H9 (cell line): ENCODE measurements at regions not wholly inside any gene's neighbourhood (a gene's known extent, or its start where the extent isn't known, plus 50 kb on each side); places are given as distances from the start of the nearest gene placed in this dataset.

Experiments
- DNase-seq: peaks from one replicate; pipeline ENCODE4 v3.0.0-alpha.2; 2017
- H2AFZ ChIP-seq: one replicate; pipeline ENCODE4 v1.6.1; 2013; ENCODE audit warnings: mild to moderate bottlenecking, low read length, control low read depth, moderate library complexity
- H2AK5ac ChIP-seq: 2 replicates; pipeline ENCODE4 v1.6.1; 2013; ENCODE audit warnings: low read length, control low read depth, mixed read lengths; ENCODE audit not compliant: insufficient read length
- H2BK120ac ChIP-seq: one replicate; pipeline ENCODE4 v1.6.1; 2013; ENCODE audit warnings: low read depth, mild to moderate bottlenecking, low read length, control low read depth, inconsistent platforms; ENCODE audit not compliant: poor library complexity, severe bottlenecking
- H2BK12ac ChIP-seq: 2 replicates; pipeline ENCODE4 v1.6.1; 2013; ENCODE audit warnings: low read length, control low read depth, mixed read lengths, low read depth; ENCODE audit not compliant: insufficient read length
- H2BK15ac ChIP-seq: 2 replicates; pipeline ENCODE4 v1.6.1; 2013; ENCODE audit warnings: low read depth, low read length, control low read depth
- H2BK20ac ChIP-seq: one replicate; pipeline ENCODE4 v1.6.1; 2013; ENCODE audit warnings: low read depth, mild to moderate bottlenecking, low read length, control low read depth, inconsistent platforms; ENCODE audit not compliant: poor library complexity, severe bottlenecking
- H2BK5ac ChIP-seq: 2 replicates; pipeline ENCODE4 v1.6.1; 2013; ENCODE audit warnings: low read length, control low read depth, mixed read lengths; ENCODE audit not compliant: insufficient read length
- H3K14ac ChIP-seq: 2 replicates; pipeline ENCODE4 v1.6.1; 2013; ENCODE audit warnings: low read length, control low read depth; ENCODE audit not compliant: insufficient read depth
- H3K18ac ChIP-seq: 2 replicates; pipeline ENCODE4 v1.6.1; 2013; ENCODE audit warnings: low read depth, mild to moderate bottlenecking, mixed read lengths, low read length, control low read depth; ENCODE audit not compliant: insufficient read length
- H3K23ac ChIP-seq: 2 replicates; pipeline ENCODE4 v1.6.1; 2013; ENCODE audit warnings: low read length, control low read depth, mixed read lengths, low read depth; ENCODE audit not compliant: insufficient read length
- H3K23me2 ChIP-seq: 2 replicates; pipeline ENCODE4 v1.6.1; 2013; ENCODE audit warnings: low read depth, mild to moderate bottlenecking, mixed read lengths, low read length, control low read depth; ENCODE audit not compliant: insufficient read length, poor library complexity, severe bottlenecking
- H3K27ac ChIP-seq: 2 replicates; pipeline ENCODE4 v1.5.1; 2013; ENCODE audit warnings: low read length, control low read depth, mixed read lengths, low read depth; ENCODE audit not compliant: insufficient read length
- H3K27me3 ChIP-seq: 2 replicates; pipeline ENCODE4 v1.6.1; 2013; ENCODE audit warnings: low read length, control low read depth, inconsistent platforms; ENCODE audit not compliant: insufficient read depth
- H3K4ac ChIP-seq: 2 replicates; pipeline ENCODE4 v1.6.1; 2013; ENCODE audit warnings: low read depth, mild to moderate bottlenecking, control low read depth, inconsistent platforms, low read length, moderate library complexity
- H3K4me1 ChIP-seq: 2 replicates; pipeline ENCODE4 v1.6.1; 2013; ENCODE audit warnings: low read length, control low read depth, inconsistent platforms; ENCODE audit not compliant: insufficient read depth
- H3K4me2 ChIP-seq: 2 replicates; pipeline ENCODE4 v1.6.1; 2013; ENCODE audit warnings: low read length, control low read depth, mixed read lengths; ENCODE audit not compliant: insufficient read length, insufficient read depth
- H3K56ac ChIP-seq: 2 replicates; pipeline ENCODE4 v1.6.1; 2013; ENCODE audit warnings: low read depth, mild to moderate bottlenecking, mixed read lengths, low read length, control low read depth; ENCODE audit not compliant: insufficient read length
- H3K79me1 ChIP-seq: 2 replicates; pipeline ENCODE4 v1.6.1; 2013; ENCODE audit warnings: low read depth, mild to moderate bottlenecking, moderate library complexity, low read length, control low read depth, inconsistent platforms; ENCODE audit not compliant: insufficient read depth, poor library complexity, severe bottlenecking
- H3K79me2 ChIP-seq: 2 replicates; pipeline ENCODE4 v1.6.1; 2013; ENCODE audit warnings: low read length, control low read depth, inconsistent platforms; ENCODE audit not compliant: insufficient read depth
- H3K9ac ChIP-seq: 2 replicates; pipeline ENCODE4 v1.6.1; 2013; ENCODE audit warnings: low read length, control low read depth, mixed read lengths; ENCODE audit not compliant: insufficient read length; ENCODE audit errors: extremely low read depth
- H3K9me3 ChIP-seq: one replicate; pipeline ENCODE4 v1.6.1; 2013; ENCODE audit warnings: low read depth, low read length, inconsistent platforms; ENCODE audit not compliant: control insufficient read depth
- H3T11ph ChIP-seq: one replicate; pipeline ENCODE4 v1.6.1; 2013; ENCODE audit warnings: mild to moderate bottlenecking, low read length, control low read depth, inconsistent platforms
- H4K20me1 ChIP-seq: one replicate; pipeline ENCODE4 v1.6.1; 2013; ENCODE audit not compliant: control insufficient read depth, insufficient read length, insufficient read depth
- H4K5ac ChIP-seq: 2 replicates; pipeline ENCODE4 v1.6.1; 2013; ENCODE audit warnings: low read depth, mild to moderate bottlenecking, mixed read lengths, low read length, control low read depth; ENCODE audit not compliant: insufficient read length
- H4K8ac ChIP-seq: replicated peaks from 2 replicates; pipeline ENCODE4 v1.6.1; 2013; ENCODE audit warnings: low read length, control low read depth, mixed read lengths, low read depth; ENCODE audit not compliant: insufficient read length
- H4K91ac ChIP-seq: 2 replicates; pipeline ENCODE4 v1.6.1; 2013; ENCODE audit warnings: low read depth, mild to moderate bottlenecking, moderate library complexity, mixed read lengths, low read length, control low read depth; ENCODE audit not compliant: insufficient read length
- H3K27ac Mint-ChIP-seq, 3 experiments: 2 replicates in 2 of 3; 3 replicates in 1 of 3; pipeline ENCODE4 v1.8.0; 2020 to 2021; ENCODE audit warnings: mixed read lengths in 3 of 3, mild to moderate bottlenecking in 1 of 3, moderate library complexity in 1 of 3
- H3K27me3 Mint-ChIP-seq: 2 replicates; pipeline ENCODE4 v1.8.0; 2021; ENCODE audit warnings: low read depth, mild to moderate bottlenecking, moderate library complexity, mixed read lengths
- H3K36me3 Mint-ChIP-seq, 3 experiments: 2 replicates in 2 of 3; 3 replicates in 1 of 3; pipeline ENCODE4 v1.8.0; 2020 to 2021; ENCODE audit warnings: low read depth in 3 of 3, mixed read lengths in 3 of 3; ENCODE audit not compliant: insufficient read depth in 1 of 3
- H3K4me1 Mint-ChIP-seq, 2 experiments: 2 replicates each; pipeline ENCODE4 v1.8.0; 2020; ENCODE audit warnings: mixed read lengths in 2 of 2
- H3K4me3 Mint-ChIP-seq, 2 experiments: 2 replicates in 1 of 2; 3 replicates in 1 of 2; pipeline ENCODE4 v1.8.0; 2020 to 2021; ENCODE audit warnings: mild to moderate bottlenecking in 2 of 2, mixed read lengths in 2 of 2, moderate library complexity in 1 of 2
- H3K9me3 Mint-ChIP-seq, 2 experiments: 2 replicates in 1 of 2; 3 replicates in 1 of 2; pipeline ENCODE4 v1.8.0; 2020; ENCODE audit warnings: mild to moderate bottlenecking in 2 of 2, mixed read lengths in 2 of 2, moderate library complexity in 1 of 2
- WGBS: extraction: QIAGEN DNeasy Blood & Tissue Kit; methylation state at CpG from one replicate; pipeline ENCODE4 v1.1.7; 2013; ENCODE audit warnings: missing lambda C conversion rate, low lambda C conversion rate, mixed read lengths; ENCODE audit not compliant: insufficient read length; ENCODE audit errors: extremely low coverage; 5-methylcytosine and 5-hydroxymethylcytosine counted together
- TF ChIP-seq, protein P1 (sequence below): fragments of 200-600 bp; sonication (generic); conservative IDR thresholded peaks from 3 replicates; pipeline ENCODE4 v1.8.0; 2021; ENCODE audit warnings: antibody characterized with exemption, mild to moderate bottlenecking

DNA sequence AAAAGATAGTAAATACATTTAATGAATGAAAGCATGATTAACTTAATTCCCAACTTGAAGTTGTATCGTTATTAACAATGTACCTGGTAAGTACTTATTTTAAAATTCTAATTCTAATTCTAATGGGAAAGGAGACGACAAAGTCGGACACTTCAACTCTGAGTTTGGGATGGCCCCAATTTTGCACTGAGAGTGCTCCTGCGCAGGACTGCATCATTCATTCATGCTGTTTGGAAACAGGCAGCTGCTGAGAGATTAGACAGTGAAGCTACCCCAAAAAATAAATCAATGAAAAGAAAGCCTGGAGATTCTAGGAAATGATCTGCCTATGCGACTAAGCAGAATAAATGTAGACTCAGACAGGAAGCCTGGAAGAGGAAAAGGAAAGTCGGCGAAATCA lies 141.7 kb upstream of the VKORC1L1 start:
- no peaks in the 10 kb centered on the region for H3K27me3 Mint-ChIP-seq
- peak overlapping the region in 2 of 3 experiments; percentile 63 to 76; a peak in 3 of 7 replicates for H3K27ac Mint-ChIP-seq

More for the DNA sequence above, 141.7 kb upstream of the VKORC1L1 start:
- H3K14ac ChIP-seq = peak overlapping the region; percentile 9; the same call in 1 of the 2 replicates
- H3K4me2 ChIP-seq = peak overlapping the region; percentile 32
- H3K36me3 Mint-ChIP-seq = peaks cover 0 to 6% (median 2%) of the 10 kb centered on the region in 3 experiments; a peak in 3 of 7 replicates
- H2AFZ ChIP-seq = no peak overlapping the region
- H3K4ac ChIP-seq = no peak overlapping the region
- H2BK20ac ChIP-seq = no peak overlapping the region
- no peaks in the 10 kb centered on the region for H4K20me1 ChIP-seq
- DNase-seq = no peak
- H3K23ac ChIP-seq = no peak overlapping the region
- H4K91ac ChIP-seq = no peak overlapping the region
- H2BK120ac ChIP-seq = no peak overlapping the region
- TF ChIP-seq, protein P1, sequence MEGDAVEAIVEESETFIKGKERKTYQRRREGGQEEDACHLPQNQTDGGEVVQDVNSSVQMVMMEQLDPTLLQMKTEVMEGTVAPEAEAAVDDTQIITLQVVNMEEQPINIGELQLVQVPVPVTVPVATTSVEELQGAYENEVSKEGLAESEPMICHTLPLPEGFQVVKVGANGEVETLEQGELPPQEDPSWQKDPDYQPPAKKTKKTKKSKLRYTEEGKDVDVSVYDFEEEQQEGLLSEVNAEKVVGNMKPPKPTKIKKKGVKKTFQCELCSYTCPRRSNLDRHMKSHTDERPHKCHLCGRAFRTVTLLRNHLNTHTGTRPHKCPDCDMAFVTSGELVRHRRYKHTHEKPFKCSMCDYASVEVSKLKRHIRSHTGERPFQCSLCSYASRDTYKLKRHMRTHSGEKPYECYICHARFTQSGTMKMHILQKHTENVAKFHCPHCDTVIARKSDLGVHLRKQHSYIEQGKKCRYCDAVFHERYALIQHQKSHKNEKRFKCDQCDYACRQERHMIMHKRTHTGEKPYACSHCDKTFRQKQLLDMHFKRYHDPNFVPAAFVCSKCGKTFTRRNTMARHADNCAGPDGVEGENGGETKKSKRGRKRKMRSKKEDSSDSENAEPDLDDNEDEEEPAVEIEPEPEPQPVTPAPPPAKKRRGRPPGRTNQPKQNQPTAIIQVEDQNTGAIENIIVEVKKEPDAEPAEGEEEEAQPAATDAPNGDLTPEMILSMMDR = no peak
- no peak overlapping the region for H2BK5ac ChIP-seq
- no peak overlapping the region for H3K9ac ChIP-seq
- no peak overlapping the region for H4K5ac ChIP-seq
- no peak overlapping the region for H2BK15ac ChIP-seq
- peaks cover 4 to 6% of the 10 kb centered on the region in 2 experiments for H3K4me1 Mint-ChIP-seq
- no peaks in the 10 kb centered on the region for H3K79me1 ChIP-seq
- H3T11ph ChIP-seq = no peak overlapping the region
- no peak overlapping the region for H2AK5ac ChIP-seq
- no CpG with 5 or more reads among the region's 7 CpGs for WGBS
- H3K27me3 ChIP-seq = no peaks in the 10 kb centered on the region
- H3K9me3 ChIP-seq = no peaks in the 10 kb centered on the region
- no peak overlapping the region for H3K56ac ChIP-seq
- H2BK12ac ChIP-seq = no peak overlapping the region
- H4K8ac ChIP-seq = no peak overlapping the region
- H3K79me2 ChIP-seq = no peaks in the 10 kb centered on the region
- no peak overlapping the region for H3K27ac ChIP-seq
- H3K4me1 ChIP-seq = no peaks in the 10 kb centered on the region
- no peaks in the 10 kb centered on the region for H3K9me3 Mint-ChIP-seq
- H3K18ac ChIP-seq = no peak overlapping the region
- H3K4me3 Mint-ChIP-seq = peak overlapping the region; percentile 54 to 77
- H3K23me2 ChIP-seq = peaks cover 7% of the 10 kb centered on the region
